ENCODE measurements at regions not wholly inside any gene's neighbourhood (a gene's known extent, or its start where the extent isn't known, plus 50 kb on each side); places are given as distances from the start of the nearest gene placed in this dataset.

DNA sequence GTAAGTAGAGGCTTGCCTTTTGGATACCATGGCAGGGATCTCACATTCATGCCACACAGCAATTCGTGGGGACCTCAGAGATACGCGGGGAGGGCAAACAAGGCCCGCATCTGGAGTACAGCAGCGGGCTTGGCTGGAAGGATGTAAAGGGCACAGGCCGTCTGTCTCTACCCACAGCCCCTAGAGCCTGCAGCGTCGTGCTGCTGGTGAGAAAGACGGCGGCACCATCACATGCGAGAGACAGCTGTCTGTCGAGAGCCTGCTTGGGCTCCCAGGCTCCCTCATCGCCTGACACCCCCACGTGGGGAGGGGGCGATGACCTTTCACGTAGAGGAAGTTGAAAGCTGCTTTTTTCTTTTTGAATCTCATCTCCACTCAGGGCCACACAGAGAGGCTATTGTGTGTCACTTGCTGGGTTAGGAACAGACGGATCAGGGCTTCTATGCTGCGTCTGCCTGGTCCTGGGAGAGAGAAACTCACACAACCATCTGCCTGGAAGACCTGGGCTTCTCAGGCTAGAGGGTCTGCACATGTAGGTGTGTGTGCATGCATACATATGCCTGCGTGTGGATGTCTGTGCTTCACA is 134.6 kb upstream of the PPP1R26 start:
- Mint-ChIP-seq H3K36me3 (no peaks in the 10 kb centered on the region), H3K9me3 (peaks cover 0 to 1% (median 0%) of the 10 kb centered on the region in 7 donors), H3K4me3 (no peak overlapping the region), H3K4me1 (no peaks in the 10 kb centered on the region), H3K27ac (no peak overlapping the region), H3K27me3 (no peaks in the 10 kb centered on the region)
- no peak overlapping the region for H3K27ac ChIP-seq (ENCODE audit: insufficient read depth, low read length, poor library complexity, severe bottlenecking)
- ATAC-seq (ENCODE audit: low read depth in 2 of 2) (no peak), DNase-seq (no peak)
- no peaks in the 10 kb centered on the region for H3K4me1 ChIP-seq (ENCODE audit: control insufficient read depth, insufficient read depth, low read length, poor library complexity, severe bottlenecking)
- no peaks in the 10 kb centered on the region for H3K9me3 ChIP-seq (ENCODE audit: control insufficient read depth in 2 of 2, low read length in 2 of 2)
- no peak overlapping the region for H3K4me3 ChIP-seq (ENCODE audit: low read depth, low read length)
- H3K27me3 ChIP-seq (ENCODE audit: control insufficient read depth, insufficient read depth, low read length): no peaks in the 10 kb centered on the region
- H3K36me3 ChIP-seq (ENCODE audit: control insufficient read depth, insufficient read depth, low read length): no peaks in the 10 kb centered on the region

DNA sequence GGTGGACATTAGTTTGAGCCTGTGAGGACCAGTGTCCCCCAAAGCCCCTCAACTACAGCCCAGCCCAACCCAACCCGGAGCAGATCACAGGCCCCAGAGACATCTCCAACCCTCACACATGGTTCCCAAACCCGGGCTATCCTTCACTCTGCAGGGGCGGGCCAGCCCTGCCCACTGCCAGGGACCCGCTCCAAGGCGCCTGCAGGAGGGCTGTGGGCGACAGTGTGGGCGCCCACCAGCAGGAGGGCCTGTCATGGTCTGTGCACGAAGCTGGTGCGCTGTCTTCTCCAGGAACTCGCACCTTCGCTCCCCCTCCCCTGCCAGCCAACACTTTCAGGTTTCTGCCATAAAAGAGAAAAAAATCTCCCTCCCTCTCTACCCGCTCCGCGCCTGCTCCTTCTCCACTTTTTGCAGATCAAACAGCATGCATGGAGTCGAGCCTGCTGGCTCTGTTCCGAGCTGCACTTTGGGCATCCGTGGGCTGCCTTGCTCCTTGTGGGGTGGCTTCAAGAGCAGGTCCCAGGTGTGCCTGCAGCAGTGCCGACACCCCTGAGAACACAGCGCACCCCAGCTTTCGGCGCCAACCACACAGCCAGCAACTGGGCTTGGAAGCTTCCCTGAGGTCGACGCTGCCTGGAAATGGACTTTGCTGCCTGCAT is 133.7 kb upstream of the PPP1R26 start:
- no peaks in the 10 kb centered on the region for H3K4me1 ChIP-seq (ENCODE audit: control insufficient read depth, insufficient read depth, low read length, poor library complexity, severe bottlenecking)
- Mint-ChIP-seq H3K4me3 (no peak overlapping the region), H3K36me3 (no peaks in the 10 kb centered on the region), H3K27ac (no peak overlapping the region), H3K27me3 (peaks cover 4% of the 10 kb centered on the region), H3K4me1 (no peaks in the 10 kb centered on the region), H3K9me3 (no peaks in the 10 kb centered on the region)
- no peaks in the 10 kb centered on the region for H3K9me3 ChIP-seq (ENCODE audit: control insufficient read depth in 2 of 2, low read length in 2 of 2)
- H3K27ac ChIP-seq (ENCODE audit: insufficient read depth, low read length, poor library complexity, severe bottlenecking): no peak overlapping the region
- no peak for ATAC-seq (ENCODE audit: low read depth in 2 of 2)
- no peak overlapping the region for H3K4me3 ChIP-seq (ENCODE audit: low read depth, low read length)
- DNase-seq: no peak
- no peaks in the 10 kb centered on the region for H3K36me3 ChIP-seq (ENCODE audit: control insufficient read depth, insufficient read depth, low read length)
- no peaks in the 10 kb centered on the region for H3K27me3 ChIP-seq (ENCODE audit: control insufficient read depth, insufficient read depth, low read length)

DNA sequence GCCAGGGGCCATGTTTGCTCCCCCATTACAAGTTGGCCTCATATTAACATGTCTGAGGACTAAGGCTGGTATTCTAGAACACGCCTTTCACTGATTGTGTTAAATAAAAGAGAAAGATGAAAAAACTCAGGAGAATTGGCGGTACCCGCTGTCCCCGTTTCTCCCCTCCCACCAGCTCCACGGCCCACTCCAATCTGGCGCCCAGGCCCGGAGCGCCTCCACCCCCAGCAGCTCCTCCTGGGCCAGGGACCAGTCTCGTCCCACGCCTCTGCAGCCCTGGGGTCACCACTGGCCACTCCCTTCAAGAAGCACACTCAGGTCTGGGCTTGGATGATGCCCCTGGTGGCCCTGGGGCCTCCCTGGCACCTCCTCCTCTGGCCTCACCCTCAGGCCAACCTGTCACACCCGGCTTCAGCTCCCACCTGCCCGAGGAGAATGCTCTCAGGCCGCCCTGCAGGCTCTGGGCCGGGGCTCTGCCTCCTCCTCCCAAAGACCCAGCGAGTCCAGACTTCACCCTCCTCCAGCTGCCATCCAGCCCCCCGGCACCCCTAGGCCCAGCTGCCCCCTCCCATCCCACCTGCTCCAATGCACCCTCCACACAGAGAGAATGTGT is 133.0 kb upstream of the PPP1R26 start:
- H3K27ac ChIP-seq (ENCODE audit: insufficient read depth, low read length, poor library complexity, severe bottlenecking): no peak overlapping the region
- Mint-ChIP-seq H3K4me3 (no peak overlapping the region), H3K27me3 (peaks cover 4% of the 10 kb centered on the region), H3K27ac (no peak overlapping the region), H3K9me3 (no peaks in the 10 kb centered on the region), H3K36me3 (no peaks in the 10 kb centered on the region), H3K4me1 (no peaks in the 10 kb centered on the region)
- DNase-seq (no peak), ATAC-seq (ENCODE audit: low read depth in 2 of 2) (no peak)
- H3K36me3 ChIP-seq (ENCODE audit: control insufficient read depth, insufficient read depth, low read length): no peaks in the 10 kb centered on the region
- no peak overlapping the region for H3K4me3 ChIP-seq (ENCODE audit: low read depth, low read length)
- no peaks in the 10 kb centered on the region for H3K27me3 ChIP-seq (ENCODE audit: control insufficient read depth, insufficient read depth, low read length)
- H3K9me3 ChIP-seq (ENCODE audit: control insufficient read depth in 2 of 2, low read length in 2 of 2): no peaks in the 10 kb centered on the region
- H3K4me1 ChIP-seq (ENCODE audit: control insufficient read depth, insufficient read depth, low read length, poor library complexity, severe bottlenecking): no peaks in the 10 kb centered on the region

DNA sequence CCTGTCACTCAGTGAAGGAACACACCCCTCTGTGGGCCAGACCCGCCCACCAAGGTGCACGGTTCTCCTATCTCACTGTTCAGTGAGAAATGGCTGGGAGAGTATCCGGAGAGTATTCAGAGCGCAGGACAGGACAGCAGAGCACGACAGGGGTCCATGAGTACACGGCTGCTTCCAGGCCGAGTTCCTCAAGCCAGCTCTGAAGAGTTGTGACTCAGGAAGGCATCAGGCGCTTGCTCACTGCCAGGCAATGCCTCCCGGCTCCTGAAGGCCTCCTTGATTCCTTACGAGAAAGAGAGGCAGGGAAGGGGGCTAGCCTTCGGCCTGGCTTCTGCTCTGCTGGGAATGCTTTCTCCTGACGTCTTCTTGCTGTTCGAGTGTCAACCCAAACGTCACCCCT is 132.1 kb upstream of the PPP1R26 start:
- no peak overlapping the region for H3K4me3 Mint-ChIP-seq
- H3K9me3 Mint-ChIP-seq: no peaks in the 10 kb centered on the region
- no peak for DNase-seq
- Histone ChIP-seq H3K4me3 (ENCODE audit: low read depth, low read length) (no peak overlapping the region), H3K27me3 (ENCODE audit: control insufficient read depth, insufficient read depth, low read length) (no peaks in the 10 kb centered on the region), H3K9me3 (ENCODE audit: control insufficient read depth in 2 of 2, low read length in 2 of 2) (no peaks in the 10 kb centered on the region), H3K27ac (ENCODE audit: insufficient read depth, low read length, poor library complexity, severe bottlenecking) (no peak overlapping the region), H3K4me1 (ENCODE audit: control insufficient read depth, insufficient read depth, low read length, poor library complexity, severe bottlenecking) (no peaks in the 10 kb centered on the region), H3K36me3 (ENCODE audit: control insufficient read depth, insufficient read depth, low read length) (no peaks in the 10 kb centered on the region)
- no peak for ATAC-seq (ENCODE audit: low read depth in 2 of 2)
- no peak overlapping the region for H3K27ac Mint-ChIP-seq
- H3K27me3 Mint-ChIP-seq: peaks cover 4% of the 10 kb centered on the region
- H3K4me1 Mint-ChIP-seq: no peaks in the 10 kb centered on the region
- no peaks in the 10 kb centered on the region for H3K36me3 Mint-ChIP-seq

DNA sequence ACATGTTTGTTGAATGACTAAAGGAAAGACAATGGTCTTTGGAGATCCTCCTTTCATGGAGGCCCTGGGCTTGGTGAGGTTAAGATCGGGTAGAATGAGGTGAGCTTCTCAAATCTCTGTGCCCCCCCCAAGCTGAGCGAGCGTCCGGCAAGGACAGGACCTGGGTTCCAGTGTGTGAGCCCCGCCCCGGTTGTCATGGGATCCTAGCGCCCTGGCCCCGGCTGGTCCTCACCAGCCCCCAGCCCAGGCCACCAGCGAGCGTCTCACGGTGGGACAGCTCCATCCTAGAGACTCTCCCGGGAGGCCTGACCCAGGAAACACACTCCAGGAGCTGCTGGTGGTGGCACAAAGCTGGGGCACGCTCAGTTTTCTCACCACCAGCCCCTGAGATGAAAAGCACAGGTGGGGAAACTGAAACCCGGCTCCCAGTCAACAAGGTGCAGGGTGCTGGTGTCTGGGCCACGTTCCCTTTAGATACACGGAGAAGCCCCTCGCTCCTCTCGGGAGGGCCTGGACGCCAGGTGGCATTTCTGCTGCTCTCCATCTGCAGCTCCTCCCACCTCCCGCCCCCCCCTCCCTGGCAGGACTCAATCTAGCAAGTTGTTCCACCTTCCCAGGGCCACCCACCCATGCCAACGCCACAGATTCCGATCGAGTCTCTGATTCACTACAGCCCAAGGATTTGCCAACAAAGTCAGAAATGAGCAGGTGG is 131.3 kb upstream of the PPP1R26 start:
- Histone ChIP-seq H3K4me3 (ENCODE audit: low read depth, low read length) (no peak overlapping the region), H3K27me3 (ENCODE audit: control insufficient read depth, insufficient read depth, low read length) (no peaks in the 10 kb centered on the region), H3K4me1 (ENCODE audit: control insufficient read depth, insufficient read depth, low read length, poor library complexity, severe bottlenecking) (no peaks in the 10 kb centered on the region), H3K9me3 (ENCODE audit: control insufficient read depth in 2 of 2, low read length in 2 of 2) (no peaks in the 10 kb centered on the region), H3K27ac (ENCODE audit: insufficient read depth, low read length, poor library complexity, severe bottlenecking) (no peak overlapping the region), H3K36me3 (ENCODE audit: control insufficient read depth, insufficient read depth, low read length) (no peaks in the 10 kb centered on the region)
- H3K27me3 Mint-ChIP-seq: peaks cover 4% of the 10 kb centered on the region
- ATAC-seq (ENCODE audit: low read depth in 2 of 2) (no peak), DNase-seq (no peak)
- no peak overlapping the region for H3K27ac Mint-ChIP-seq
- H3K36me3 Mint-ChIP-seq: no peaks in the 10 kb centered on the region
- H3K4me3 Mint-ChIP-seq: no peak overlapping the region
- H3K9me3 Mint-ChIP-seq: no peaks in the 10 kb centered on the region
- no peaks in the 10 kb centered on the region for H3K4me1 Mint-ChIP-seq

DNA sequence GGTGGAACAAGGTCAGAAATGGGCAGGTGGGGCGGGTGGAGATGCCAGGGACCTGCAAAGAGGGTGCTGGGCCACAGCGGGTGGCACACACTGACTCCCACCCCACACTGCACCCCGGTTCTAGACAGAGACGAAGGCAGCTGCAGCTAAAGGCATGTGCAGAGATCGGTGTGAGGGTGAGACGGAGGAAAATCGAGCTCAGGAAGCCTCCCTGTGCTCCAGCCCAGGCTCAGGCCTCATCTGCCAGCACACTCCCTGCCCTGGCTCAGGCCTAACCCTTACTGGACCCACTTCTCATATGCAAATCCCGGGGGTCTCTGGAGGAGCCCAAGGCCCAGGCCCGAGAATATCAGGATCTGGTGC is 130.8 kb upstream of the PPP1R26 start:
- H3K27ac Mint-ChIP-seq: no peak overlapping the region
- ATAC-seq (ENCODE audit: low read depth in 2 of 2) (no peak), DNase-seq (no peak)
- peaks cover 4% of the 10 kb centered on the region for H3K27me3 Mint-ChIP-seq
- H3K9me3 Mint-ChIP-seq: peaks cover 0 to 2% (median 0%) of the 10 kb centered on the region in 7 donors
- Histone ChIP-seq H3K9me3 (ENCODE audit: control insufficient read depth in 2 of 2, low read length in 2 of 2) (no peaks in the 10 kb centered on the region), H3K27me3 (ENCODE audit: control insufficient read depth, insufficient read depth, low read length) (no peaks in the 10 kb centered on the region), H3K36me3 (ENCODE audit: control insufficient read depth, insufficient read depth, low read length) (no peaks in the 10 kb centered on the region), H3K4me1 (ENCODE audit: control insufficient read depth, insufficient read depth, low read length, poor library complexity, severe bottlenecking) (no peaks in the 10 kb centered on the region), H3K4me3 (ENCODE audit: low read depth, low read length) (no peak overlapping the region), H3K27ac (ENCODE audit: insufficient read depth, low read length, poor library complexity, severe bottlenecking) (no peak overlapping the region)
- no peak overlapping the region for H3K4me3 Mint-ChIP-seq
- no peaks in the 10 kb centered on the region for H3K36me3 Mint-ChIP-seq
- no peaks in the 10 kb centered on the region for H3K4me1 Mint-ChIP-seq

DNA sequence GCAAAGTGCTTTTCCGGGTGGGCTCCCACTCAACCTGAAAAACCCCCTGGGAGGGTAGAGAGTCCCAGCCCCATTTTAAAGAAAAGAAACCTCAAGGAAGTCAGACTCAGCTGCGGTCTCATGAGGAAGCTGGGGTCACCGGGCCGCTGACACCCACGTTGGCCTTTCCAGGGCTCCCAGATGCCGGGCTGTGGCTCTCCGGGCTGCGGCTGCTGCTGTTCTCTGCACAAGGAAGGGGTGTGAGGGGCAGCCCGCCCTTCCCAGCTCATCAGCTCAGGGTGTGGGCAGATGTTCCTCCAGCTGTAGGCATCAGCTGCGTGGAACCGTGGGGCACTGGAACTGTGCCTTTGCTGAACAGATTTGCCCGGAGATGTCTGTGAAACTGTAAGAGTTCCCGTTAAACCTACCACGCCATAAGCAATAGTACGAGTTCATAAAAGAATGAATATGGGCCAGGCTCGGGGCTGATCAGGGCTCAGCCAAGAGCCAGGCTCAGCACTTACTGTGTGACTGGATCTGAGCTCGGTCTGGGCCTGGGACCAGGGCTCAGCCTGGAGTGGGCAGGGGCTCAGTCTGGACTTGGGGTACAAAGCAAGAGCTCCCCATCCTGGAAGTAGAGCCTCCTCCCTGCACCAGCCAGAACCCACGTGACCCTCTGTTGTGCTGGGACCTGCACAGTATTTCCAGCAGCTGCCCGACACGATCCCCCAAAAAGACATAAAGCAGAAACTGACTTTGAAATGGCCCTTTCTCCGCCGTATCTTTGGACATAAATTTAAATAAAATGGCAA is 130.2 kb upstream of the PPP1R26 start:
- no peaks in the 10 kb centered on the region for H3K27me3 ChIP-seq (ENCODE audit: control insufficient read depth, insufficient read depth, low read length)
- no peak for ATAC-seq (ENCODE audit: low read depth in 2 of 2)
- Mint-ChIP-seq H3K27me3 (peaks cover 4% of the 10 kb centered on the region), H3K36me3 (no peaks in the 10 kb centered on the region), H3K4me3 (peak overlapping the region in 1 of 4 donors; percentile 54), H3K27ac (no peak overlapping the region), H3K4me1 (no peaks in the 10 kb centered on the region), H3K9me3 (peaks cover 0 to 2% (median 0%) of the 10 kb centered on the region in 7 donors)
- no peak for DNase-seq
- no peaks in the 10 kb centered on the region for H3K9me3 ChIP-seq (ENCODE audit: control insufficient read depth in 2 of 2, low read length in 2 of 2)
- no peak overlapping the region for H3K4me3 ChIP-seq (ENCODE audit: low read depth, low read length)
- H3K4me1 ChIP-seq (ENCODE audit: control insufficient read depth, insufficient read depth, low read length, poor library complexity, severe bottlenecking): no peaks in the 10 kb centered on the region
- H3K27ac ChIP-seq (ENCODE audit: insufficient read depth, low read length, poor library complexity, severe bottlenecking): no peak overlapping the region
- H3K36me3 ChIP-seq (ENCODE audit: control insufficient read depth, insufficient read depth, low read length): no peaks in the 10 kb centered on the region
